Vagina (tissue), 2 donors: ENCODE measurements at regions not wholly inside any gene's neighbourhood (a gene's known extent, or its start where the extent isn't known, plus 50 kb on each side); places are given as distances from the start of the nearest gene placed in this dataset.

ENCODE experiments used
- CTCF ChIP-seq, 3 experiments: fragments of 450-650 bp in 2 of 3; fragments of 200-600 bp in 1 of 3; sonication (generic) in 1 of 3; IDR thresholded peaks; one replicate each; pipeline ENCODE4 v1.5.1; 2017 to 2019; ENCODE audit warnings: antibody characterized with exemption in 3 of 3, mild to moderate bottlenecking in 2 of 3, moderate library complexity in 2 of 3
- POLR2A ChIP-seq, 2 donors: fragments of 450-650 bp; IDR thresholded peaks; one replicate each; pipeline ENCODE4 v1.6.1; 2017; ENCODE audit warnings: antibody characterized with exemption in 2 of 2, mild to moderate bottlenecking in 2 of 2, moderate library complexity in 2 of 2

GRCh38 chr7:66521675-66522074, 107.0 kb upstream of the KCTD7 start:
- TF ChIP-seq CTCF (IDR thresholded peaks at IDR 0.05) (no peak), POLR2A (IDR thresholded peaks at IDR 0.05) (no peak)
